ENCODE measurements at regions not wholly inside any gene's neighbourhood (a gene's known extent, or its start where the extent isn't known, plus 50 kb on each side); places are given as distances from the start of the nearest gene placed in this dataset.

DNA sequence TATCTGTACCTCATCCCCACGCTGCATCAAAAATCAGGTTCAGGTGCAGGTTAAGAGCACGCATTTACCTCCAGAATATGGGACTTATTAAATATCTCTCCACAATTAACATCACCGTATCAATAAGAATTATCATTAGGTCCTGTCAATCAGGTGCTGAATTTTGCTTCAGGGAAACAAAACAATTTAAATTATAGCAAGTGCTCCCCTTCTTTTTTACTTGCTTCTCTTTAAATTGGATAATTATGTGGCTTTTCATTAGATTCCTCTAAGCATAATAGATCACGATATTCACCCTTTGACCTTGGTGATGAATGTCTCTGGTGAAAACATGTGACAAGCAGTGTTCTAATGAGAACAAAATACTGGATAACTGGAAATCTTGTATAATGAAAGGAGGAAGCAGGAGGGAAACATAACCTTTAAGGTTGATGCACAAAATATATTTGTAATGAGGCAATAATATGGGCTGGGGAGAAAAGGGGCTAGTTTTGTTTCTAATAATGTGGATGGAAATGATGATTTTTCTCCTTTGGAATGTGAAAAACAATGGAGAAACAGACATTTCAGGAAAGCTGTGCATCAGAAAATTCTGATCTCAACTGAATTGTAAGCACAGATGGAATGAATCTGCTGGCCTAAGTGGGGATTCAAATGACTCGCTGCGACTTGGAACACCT is 166.9 kb downstream of the SNX10 start:
- TF ChIP-seq, protein P1, sequence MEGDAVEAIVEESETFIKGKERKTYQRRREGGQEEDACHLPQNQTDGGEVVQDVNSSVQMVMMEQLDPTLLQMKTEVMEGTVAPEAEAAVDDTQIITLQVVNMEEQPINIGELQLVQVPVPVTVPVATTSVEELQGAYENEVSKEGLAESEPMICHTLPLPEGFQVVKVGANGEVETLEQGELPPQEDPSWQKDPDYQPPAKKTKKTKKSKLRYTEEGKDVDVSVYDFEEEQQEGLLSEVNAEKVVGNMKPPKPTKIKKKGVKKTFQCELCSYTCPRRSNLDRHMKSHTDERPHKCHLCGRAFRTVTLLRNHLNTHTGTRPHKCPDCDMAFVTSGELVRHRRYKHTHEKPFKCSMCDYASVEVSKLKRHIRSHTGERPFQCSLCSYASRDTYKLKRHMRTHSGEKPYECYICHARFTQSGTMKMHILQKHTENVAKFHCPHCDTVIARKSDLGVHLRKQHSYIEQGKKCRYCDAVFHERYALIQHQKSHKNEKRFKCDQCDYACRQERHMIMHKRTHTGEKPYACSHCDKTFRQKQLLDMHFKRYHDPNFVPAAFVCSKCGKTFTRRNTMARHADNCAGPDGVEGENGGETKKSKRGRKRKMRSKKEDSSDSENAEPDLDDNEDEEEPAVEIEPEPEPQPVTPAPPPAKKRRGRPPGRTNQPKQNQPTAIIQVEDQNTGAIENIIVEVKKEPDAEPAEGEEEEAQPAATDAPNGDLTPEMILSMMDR (IDR thresholded peaks at IDR 0.05; ENCODE audit: poor library complexity, severe bottlenecking): no peak
- no peak for TF ChIP-seq SMC3 (conservative IDR thresholded peaks at IDR 0.05; ENCODE audit: poor library complexity)

Measured in neural cell (in vitro differentiated cells).